ENCODE measurements at regions not wholly inside any gene's neighbourhood (a gene's known extent, or its start where the extent isn't known, plus 50 kb on each side); places are given as distances from the start of the nearest gene placed in this dataset.

DNA sequence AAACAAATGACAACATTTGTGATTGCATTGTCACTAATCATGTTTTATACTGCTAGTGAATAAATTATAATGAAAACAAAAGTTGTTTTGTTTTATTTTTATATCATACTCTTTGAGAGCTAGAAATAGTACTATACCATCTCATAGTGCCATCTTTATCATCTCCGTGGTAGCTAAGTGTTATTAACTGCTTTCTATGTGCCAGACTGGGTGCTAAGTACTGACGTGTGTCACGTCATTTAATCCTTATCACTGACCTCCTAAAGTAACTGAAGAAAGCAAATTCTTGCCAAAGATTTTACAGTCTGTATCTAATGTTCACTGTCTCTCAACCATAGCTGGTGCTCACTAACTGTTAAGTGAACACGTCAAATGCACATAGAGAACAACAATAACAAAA lies 99.5 kb upstream of the CNTN3 start:
- H3K9me3 Mint-ChIP-seq (ENCODE audit: unreplicated experiment) = peaks cover 2% of the 10 kb centered on the region
- Histone ChIP-seq H3K9ac (ENCODE audit: low read length) (no peak overlapping the region), H4K20me1 (ENCODE audit: insufficient read depth, low read length) (no peaks in the 10 kb centered on the region), H3K4me1 (ENCODE audit: insufficient read depth, low read length) (no peaks in the 10 kb centered on the region), H3K4me3 (ENCODE audit: insufficient read depth, low read depth, low read length) (no peak overlapping the region), H3K79me2 (ENCODE audit: insufficient read depth, low read length) (no peaks in the 10 kb centered on the region), H3K27ac (ENCODE audit: low read depth, low read length) (no peak overlapping the region), H3K4me2 (ENCODE audit: low read length) (no peak overlapping the region), H3K27me3 (ENCODE audit: insufficient read depth, low read length) (no peaks in the 10 kb centered on the region), H2AFZ (ENCODE audit: low read depth, low read length) (no peak overlapping the region), H3K36me3 (ENCODE audit: insufficient read depth, low read length) (no peaks in the 10 kb centered on the region), H3K9me3 (ENCODE audit: insufficient read depth, low read depth, low read length) (no peaks in the 10 kb centered on the region)
- no peaks in the 10 kb centered on the region for H3K4me1 Mint-ChIP-seq (ENCODE audit: low read depth, unreplicated experiment)
- TF ChIP-seq EZH2 (IDR thresholded peaks at IDR 0.05; ENCODE audit: insufficient read depth, low read length) = no peak
- TF ChIP-seq, protein P1, sequence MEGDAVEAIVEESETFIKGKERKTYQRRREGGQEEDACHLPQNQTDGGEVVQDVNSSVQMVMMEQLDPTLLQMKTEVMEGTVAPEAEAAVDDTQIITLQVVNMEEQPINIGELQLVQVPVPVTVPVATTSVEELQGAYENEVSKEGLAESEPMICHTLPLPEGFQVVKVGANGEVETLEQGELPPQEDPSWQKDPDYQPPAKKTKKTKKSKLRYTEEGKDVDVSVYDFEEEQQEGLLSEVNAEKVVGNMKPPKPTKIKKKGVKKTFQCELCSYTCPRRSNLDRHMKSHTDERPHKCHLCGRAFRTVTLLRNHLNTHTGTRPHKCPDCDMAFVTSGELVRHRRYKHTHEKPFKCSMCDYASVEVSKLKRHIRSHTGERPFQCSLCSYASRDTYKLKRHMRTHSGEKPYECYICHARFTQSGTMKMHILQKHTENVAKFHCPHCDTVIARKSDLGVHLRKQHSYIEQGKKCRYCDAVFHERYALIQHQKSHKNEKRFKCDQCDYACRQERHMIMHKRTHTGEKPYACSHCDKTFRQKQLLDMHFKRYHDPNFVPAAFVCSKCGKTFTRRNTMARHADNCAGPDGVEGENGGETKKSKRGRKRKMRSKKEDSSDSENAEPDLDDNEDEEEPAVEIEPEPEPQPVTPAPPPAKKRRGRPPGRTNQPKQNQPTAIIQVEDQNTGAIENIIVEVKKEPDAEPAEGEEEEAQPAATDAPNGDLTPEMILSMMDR (IDR thresholded peaks at IDR 0.05; ENCODE audit: insufficient read depth, low read depth, low read length) = no peak
- H3K4me3 Mint-ChIP-seq (ENCODE audit: unreplicated experiment) = no peak overlapping the region
- no peaks in the 10 kb centered on the region for H3K36me3 Mint-ChIP-seq (ENCODE audit: low read depth, unreplicated experiment)
- no peak for FAIRE-seq
- no peak overlapping the region for H3K27ac Mint-ChIP-seq (ENCODE audit: unreplicated experiment)
- no peak for DNase-seq (ENCODE audit: low read depth)
- H3K27me3 Mint-ChIP-seq (ENCODE audit: low read depth, unreplicated experiment) = no peaks in the 10 kb centered on the region

DNA sequence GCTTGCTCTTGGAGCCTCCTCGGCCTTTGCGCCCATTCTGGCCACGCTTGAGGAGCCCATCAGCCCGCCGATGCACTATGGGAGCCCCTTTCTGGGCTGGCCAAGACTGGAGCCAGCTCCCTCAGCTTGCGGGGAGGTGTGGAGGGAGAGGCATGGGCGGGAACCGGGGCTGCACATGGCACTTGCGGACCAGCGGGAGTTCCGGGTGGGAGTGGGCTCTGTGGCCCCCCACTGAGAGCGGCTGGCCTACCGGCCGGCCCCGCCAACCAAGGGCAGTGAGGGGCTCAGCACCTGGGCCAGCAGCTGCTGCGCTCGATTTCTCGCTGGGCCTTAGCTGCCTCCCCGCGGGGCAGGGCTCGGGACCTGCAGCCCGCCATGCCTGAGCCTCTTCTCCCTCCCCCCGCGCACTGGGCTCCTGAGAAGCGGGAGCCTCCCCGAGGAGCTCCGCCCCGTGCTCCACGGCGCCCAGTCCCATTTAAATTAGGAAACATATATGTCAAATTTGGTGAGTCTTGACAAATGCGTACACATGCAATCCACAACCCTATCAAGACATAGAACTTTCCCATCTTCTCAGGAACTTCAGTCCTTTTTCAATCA lies 97.6 kb upstream of the CNTN3 start:
- H3K36me3 ChIP-seq (ENCODE audit: insufficient read depth, low read length) = no peaks in the 10 kb centered on the region
- TF ChIP-seq EZH2 (IDR thresholded peaks at IDR 0.05; ENCODE audit: insufficient read depth, low read length) = no peak
- TF ChIP-seq, protein P1 (IDR thresholded peaks at IDR 0.05; ENCODE audit: insufficient read depth, low read depth, low read length) = no peak
- no peak overlapping the region for H3K27ac ChIP-seq (ENCODE audit: low read depth, low read length)
- H3K9me3 ChIP-seq (ENCODE audit: insufficient read depth, low read depth, low read length) = no peaks in the 10 kb centered on the region
- H4K20me1 ChIP-seq (ENCODE audit: insufficient read depth, low read length) = no peaks in the 10 kb centered on the region
- Mint-ChIP-seq H3K27ac (ENCODE audit: unreplicated experiment) (no peak overlapping the region), H3K4me1 (ENCODE audit: low read depth, unreplicated experiment) (no peaks in the 10 kb centered on the region), H3K4me3 (ENCODE audit: unreplicated experiment) (no peak overlapping the region), H3K27me3 (ENCODE audit: low read depth, unreplicated experiment) (no peaks in the 10 kb centered on the region), H3K36me3 (ENCODE audit: low read depth, unreplicated experiment) (no peaks in the 10 kb centered on the region), H3K9me3 (ENCODE audit: unreplicated experiment) (peaks cover 2% of the 10 kb centered on the region)
- H3K4me2 ChIP-seq (ENCODE audit: low read length) = no peak overlapping the region
- H3K9ac ChIP-seq (ENCODE audit: low read length) = no peak overlapping the region
- H3K79me2 ChIP-seq (ENCODE audit: insufficient read depth, low read length) = no peaks in the 10 kb centered on the region
- H3K4me3 ChIP-seq (ENCODE audit: insufficient read depth, low read depth, low read length) = no peak overlapping the region
- DNase-seq (ENCODE audit: low read depth) (no peak), FAIRE-seq (no peak)
- H3K27me3 ChIP-seq (ENCODE audit: insufficient read depth, low read length) = no peaks in the 10 kb centered on the region
- no peaks in the 10 kb centered on the region for H3K4me1 ChIP-seq (ENCODE audit: insufficient read depth, low read length)
- H2AFZ ChIP-seq (ENCODE audit: low read depth, low read length) = no peak overlapping the region

DNA sequence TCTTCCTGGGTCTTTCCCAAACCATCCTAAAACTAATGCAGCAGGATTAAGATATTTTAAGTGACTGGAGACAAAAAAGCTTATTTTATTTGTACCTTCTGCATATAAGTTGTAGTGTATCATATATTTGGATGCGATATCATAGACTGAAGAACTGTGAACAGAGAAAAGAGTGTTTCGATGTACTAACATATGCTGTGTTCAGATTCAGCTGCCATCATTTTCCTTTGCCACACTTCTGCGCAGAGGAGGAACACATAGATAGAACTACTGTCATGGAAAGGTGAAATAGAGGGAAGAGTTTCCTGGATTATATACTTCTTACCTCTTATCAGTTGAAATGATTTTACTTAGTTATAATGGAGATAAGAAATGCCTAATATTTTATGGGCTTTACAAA lies 95.5 kb upstream of the CNTN3 start:
- Histone ChIP-seq H3K79me2 (ENCODE audit: insufficient read depth, low read length) (no peaks in the 10 kb centered on the region), H3K9me3 (ENCODE audit: insufficient read depth, low read depth, low read length) (no peaks in the 10 kb centered on the region), H3K4me2 (ENCODE audit: low read length) (no peak overlapping the region), H3K27ac (ENCODE audit: low read depth, low read length) (no peak overlapping the region), H4K20me1 (ENCODE audit: insufficient read depth, low read length) (no peaks in the 10 kb centered on the region), H2AFZ (ENCODE audit: low read depth, low read length) (no peak overlapping the region), H3K9ac (ENCODE audit: low read length) (no peak overlapping the region), H3K27me3 (ENCODE audit: insufficient read depth, low read length) (no peaks in the 10 kb centered on the region), H3K36me3 (ENCODE audit: insufficient read depth, low read length) (no peaks in the 10 kb centered on the region), H3K4me1 (ENCODE audit: insufficient read depth, low read length) (no peaks in the 10 kb centered on the region), H3K4me3 (ENCODE audit: insufficient read depth, low read depth, low read length) (no peak overlapping the region)
- peaks cover 2% of the 10 kb centered on the region for H3K9me3 Mint-ChIP-seq (ENCODE audit: unreplicated experiment)
- no peak for FAIRE-seq
- TF ChIP-seq, protein P1 (IDR thresholded peaks at IDR 0.05; ENCODE audit: insufficient read depth, low read depth, low read length) = no peak
- no peak for TF ChIP-seq EZH2 (IDR thresholded peaks at IDR 0.05; ENCODE audit: insufficient read depth, low read length)
- H3K27ac Mint-ChIP-seq (ENCODE audit: unreplicated experiment) = no peak overlapping the region
- H3K27me3 Mint-ChIP-seq (ENCODE audit: low read depth, unreplicated experiment) = no peaks in the 10 kb centered on the region
- no peak for DNase-seq (ENCODE audit: low read depth)
- H3K4me3 Mint-ChIP-seq (ENCODE audit: unreplicated experiment) = no peak overlapping the region
- H3K36me3 Mint-ChIP-seq (ENCODE audit: low read depth, unreplicated experiment) = no peaks in the 10 kb centered on the region
- no peaks in the 10 kb centered on the region for H3K4me1 Mint-ChIP-seq (ENCODE audit: low read depth, unreplicated experiment)

Data from astrocyte (in vitro differentiated cells and primary cell).